GM12872 (cell line): ENCODE measurements at regions not wholly inside any gene's neighbourhood (a gene's known extent, or its start where the extent isn't known, plus 50 kb on each side); places are given as distances from the start of the nearest gene placed in this dataset.

Experiments used
- CTCF ChIP-seq: IDR thresholded peaks from 3 replicates; pipeline ENCODE4 v1.5.1; 2011; ENCODE audit warnings: low read depth, mild to moderate bottlenecking, low read length, moderate library complexity; ENCODE audit not compliant: insufficient read depth

GRCh38 chr12:33514893-33515292, 75.3 kb upstream of the SYT10 start:
- peak; percentile 13; the same call in 1 of the 3 replicates for TF ChIP-seq CTCF

DNA sequence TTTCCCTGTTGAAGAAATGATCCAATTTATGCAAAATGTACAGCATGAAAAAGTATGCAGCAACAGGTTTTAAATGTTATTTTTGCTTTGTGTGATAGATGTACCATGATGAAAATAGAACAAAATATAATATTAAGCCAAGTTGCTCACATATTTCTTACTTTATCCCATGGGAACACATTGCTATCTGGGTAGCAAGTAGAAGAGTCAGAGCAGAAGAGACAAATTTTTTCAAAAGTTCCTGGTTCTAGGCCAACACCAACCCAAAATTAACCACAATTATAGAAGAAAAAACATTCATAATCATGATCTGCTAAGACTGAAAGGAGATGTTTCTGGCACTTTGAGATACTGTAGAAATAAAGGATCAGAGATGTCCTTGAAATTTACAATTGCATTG, 79.9 kb upstream of the SYT10 start:
- no peak for TF ChIP-seq CTCF

DNA sequence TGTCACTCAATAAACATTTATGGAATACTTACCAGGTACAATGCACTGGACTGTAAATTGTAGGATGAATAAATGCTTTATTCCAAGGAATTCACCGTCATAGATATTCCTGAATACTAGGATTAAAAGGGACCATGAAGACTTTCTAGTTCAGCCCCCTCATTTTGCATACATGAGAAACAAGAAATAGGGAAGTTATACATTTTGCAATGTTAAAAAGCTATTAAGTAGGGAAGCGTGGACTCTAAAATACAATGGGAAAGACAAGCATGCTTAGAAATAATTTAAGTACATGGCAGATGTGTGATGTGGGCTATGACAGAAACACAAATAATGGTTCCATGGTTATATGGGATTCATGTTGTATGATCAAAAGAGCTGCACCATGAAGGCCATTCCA, 89.4 kb upstream of the SYT10 start:
- no peak for TF ChIP-seq CTCF

DNA sequence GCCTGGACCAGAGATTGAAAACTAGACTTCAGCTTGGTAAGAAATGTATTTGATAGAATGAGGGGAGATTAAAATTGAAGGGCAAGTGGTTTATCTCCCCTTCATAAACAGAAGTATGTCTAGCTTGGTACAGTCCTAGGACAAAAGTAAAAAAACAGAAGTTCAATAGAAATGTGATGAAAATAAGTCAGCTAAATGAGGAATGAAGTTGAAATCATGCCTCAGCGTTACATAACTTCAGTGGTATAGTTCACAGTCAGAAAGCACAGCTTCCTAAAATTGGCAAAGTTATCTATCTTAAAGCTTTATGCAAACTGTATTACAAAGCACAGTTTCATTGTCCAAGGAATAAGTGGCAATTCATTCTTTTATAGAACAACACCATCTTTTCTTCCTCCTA, 90.2 kb upstream of the SYT10 start:
- TF ChIP-seq CTCF = no peak

DNA sequence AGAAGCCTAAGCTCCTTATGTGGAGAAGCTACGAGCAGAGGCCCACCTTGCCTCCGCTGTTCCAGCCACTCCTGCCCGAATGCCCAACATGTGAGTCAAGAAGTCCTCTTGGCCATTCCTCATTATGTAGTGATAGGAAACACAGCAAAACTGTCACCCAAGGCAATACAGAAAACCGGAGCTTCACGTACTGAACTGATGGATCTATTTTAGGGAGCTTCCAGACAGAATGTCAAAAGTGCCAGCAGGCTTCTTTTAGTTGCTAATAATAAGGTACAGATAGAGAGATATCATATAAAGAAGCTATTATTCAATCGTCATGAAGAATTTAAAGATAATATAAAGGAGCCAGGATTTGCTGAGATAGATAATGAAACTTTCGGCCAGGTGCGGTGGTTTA, 91.6 kb upstream of the SYT10 start:
- no peak for TF ChIP-seq CTCF

DNA sequence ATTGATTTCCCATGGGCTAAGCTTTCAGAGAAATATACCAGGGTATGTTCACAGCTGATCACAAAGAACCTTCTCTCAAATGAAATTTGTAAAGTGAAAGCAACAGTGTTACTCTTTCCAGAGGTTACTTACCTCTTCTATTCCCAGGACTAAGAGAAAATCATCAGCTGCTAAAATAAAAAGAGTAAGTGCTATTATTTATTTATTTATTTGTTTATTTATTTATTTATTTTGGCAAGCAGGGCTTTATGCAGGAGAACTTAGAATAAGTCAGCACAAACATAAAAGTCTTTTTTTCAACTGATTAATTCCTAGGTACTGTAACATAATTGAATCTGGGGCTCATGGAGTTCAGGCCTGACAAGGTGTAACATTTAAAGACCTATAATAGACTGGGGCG, 93.9 kb upstream of the SYT10 start:
- no peak for TF ChIP-seq CTCF

- no peak for TF ChIP-seq CTCF
These were observed 96.8 kb upstream of the SYT10 start for GRCh38 chr12:33536431-33536830.

- no peak for TF ChIP-seq CTCF
These were observed 106.4 kb upstream of the SYT10 start for GRCh38 chr12:33546004-33546403.
